GM18951 (cell line): ENCODE measurements at regions not wholly inside any gene's neighbourhood (a gene's known extent, or its start where the extent isn't known, plus 50 kb on each side); places are given as distances from the start of the nearest gene placed in this dataset.

Experiments
- POLR2A ChIP-seq: IDR thresholded peaks from 4 replicates; pipeline ENCODE4 v1.6.1; 2011; ENCODE audit warnings: mild to moderate bottlenecking; ENCODE audit not compliant: insufficient read length, insufficient read depth; ENCODE audit errors: extremely low read depth
- in situ Hi-C: fragments of 300-500 bp; cut with MboI; formaldehyde crosslinking; loops from one replicate; pipeline ENCODE4 v1.12.0; 2022; ENCODE audit warnings: low sequenced_read_pairs, mixed read lengths, inconsistent platforms; ENCODE audit not compliant: unreplicated experiment

DNA sequence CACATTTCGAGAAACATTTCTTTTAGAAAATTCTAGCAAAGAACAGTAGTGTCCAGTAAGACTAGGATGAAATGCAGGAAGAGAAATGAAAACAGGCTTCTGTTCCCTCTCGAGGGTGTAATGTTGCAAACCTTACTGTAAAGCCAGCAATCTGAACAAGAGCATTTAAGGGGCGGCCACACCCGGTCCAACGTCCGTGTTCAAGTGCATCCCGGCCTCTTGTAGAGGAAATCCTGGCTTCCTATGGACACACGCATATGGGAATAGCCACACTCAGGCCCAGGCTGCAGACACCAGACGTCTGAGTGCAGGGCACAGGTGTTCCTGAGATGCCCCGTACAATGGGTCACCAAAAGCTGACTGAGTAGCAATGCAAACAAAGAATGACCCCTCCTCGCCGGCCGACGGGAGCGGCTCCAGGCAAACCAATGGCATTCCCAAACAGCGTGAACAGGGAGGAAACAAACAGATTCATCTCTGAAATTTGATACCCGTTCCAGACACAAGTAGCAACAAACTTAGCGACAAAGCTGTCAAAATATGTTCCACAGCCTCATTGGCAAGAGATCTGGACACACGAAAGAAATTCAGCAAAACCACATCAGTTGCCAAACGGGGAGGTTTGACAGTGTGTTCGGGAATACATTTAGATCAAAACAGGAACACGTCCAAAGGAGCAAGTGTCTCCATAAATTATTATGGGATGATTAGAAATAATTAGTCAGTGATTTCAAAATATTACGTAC is 278.6 kb upstream of the TSHZ3 start:
- in situ Hi-C loops: no loop called here
- no peak for TF ChIP-seq POLR2A

DNA sequence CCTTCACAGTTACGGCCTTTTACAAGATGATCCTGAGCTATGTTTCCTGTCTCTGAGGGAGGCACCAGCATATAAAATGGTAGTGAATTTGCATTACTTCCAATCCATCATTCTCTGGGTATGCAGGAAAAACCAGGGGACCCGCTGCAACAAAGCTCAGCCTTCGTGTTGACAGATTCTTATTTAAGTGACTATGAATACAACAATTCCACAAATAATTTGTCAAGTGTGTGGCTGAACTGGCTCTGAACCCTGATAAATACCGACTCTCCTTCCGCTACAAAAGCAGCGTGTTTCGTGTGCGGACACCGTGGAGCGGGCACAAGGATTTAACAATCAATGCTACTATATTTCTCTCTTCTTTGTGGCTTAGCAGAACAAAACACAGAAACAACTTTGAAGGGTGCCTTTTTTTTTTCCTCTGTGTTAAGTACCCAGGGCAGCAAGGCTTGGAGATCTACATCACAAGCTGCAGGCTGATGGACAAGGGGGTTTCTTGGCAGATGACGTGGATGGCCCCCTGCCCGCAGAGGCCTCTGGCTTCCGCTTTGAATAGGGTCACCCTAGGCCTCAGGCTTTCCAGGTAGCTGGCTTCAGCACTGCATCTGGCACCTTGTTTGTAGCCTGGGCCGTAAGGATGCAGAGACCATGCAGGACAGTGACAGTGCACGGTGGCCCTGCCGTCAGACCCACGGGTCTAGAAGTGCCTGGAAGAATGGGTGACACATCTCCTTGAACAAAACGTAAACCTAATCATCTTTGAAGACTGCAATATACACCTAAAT is 280.5 kb upstream of the TSHZ3 start:
- in situ Hi-C loops: no loop called here
- no peak for TF ChIP-seq POLR2A

DNA sequence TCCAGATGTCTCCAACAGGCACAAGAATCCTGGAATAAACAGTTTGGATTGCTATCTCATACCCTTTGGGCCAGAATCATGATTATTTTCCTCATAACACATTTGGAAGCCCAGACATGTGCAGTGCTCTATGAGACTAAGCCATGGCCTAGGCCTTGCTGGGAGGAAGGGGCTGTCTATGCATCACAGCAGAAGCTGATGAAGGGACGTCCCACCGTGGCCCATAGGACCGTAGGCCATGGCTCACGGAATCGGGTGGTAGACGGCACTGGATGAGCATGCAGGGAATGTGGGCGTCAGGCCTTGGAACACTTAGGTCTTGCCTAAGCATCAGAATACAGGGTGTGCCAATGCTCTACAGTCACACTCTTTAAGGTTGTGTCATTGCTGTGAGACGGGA is 283.8 kb upstream of the TSHZ3 start:
- TF ChIP-seq POLR2A: no peak
- in situ Hi-C loops: no loop called here

DNA sequence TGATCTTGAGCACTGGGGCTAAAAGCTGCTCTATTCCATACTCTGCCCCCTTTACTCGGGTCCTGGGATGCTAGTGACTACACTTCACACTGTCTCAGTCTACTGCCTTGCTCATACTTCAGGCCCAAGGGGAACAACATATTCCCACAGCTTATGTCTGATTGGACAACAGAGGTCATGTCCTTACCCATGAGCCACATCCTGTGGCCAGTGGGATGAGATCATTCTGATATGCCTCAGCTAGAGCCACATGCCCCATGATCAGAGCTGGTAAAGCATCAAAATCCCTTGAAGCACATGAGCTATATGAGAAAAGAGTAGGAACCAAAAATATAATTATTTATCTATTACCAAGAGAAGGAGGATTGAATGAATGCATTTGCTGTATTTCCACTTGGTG is 290.1 kb upstream of the TSHZ3 start:
- TF ChIP-seq POLR2A: no peak
- in situ Hi-C loops: no loop called here

DNA sequence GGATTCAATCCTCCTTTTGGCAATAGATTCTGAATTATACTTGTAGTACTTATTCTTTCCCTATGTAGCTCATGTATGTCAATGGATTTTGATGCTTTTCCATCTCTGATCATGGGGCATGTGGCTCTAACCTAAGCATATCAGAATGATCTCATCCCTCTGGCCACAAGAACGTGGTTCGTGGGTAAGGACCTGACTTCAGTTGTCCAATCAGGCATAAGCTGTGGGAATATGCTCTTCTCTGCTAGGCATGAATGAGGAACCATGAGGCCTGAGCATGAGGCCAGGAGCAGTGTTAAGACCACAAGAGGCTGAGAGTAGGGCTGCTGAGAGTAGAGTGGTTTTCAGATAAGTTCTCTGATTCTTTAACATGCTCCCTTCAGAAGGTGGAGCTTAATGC is 292.4 kb upstream of the TSHZ3 start:
- in situ Hi-C loops: no loop called here
- no peak for TF ChIP-seq POLR2A

DNA sequence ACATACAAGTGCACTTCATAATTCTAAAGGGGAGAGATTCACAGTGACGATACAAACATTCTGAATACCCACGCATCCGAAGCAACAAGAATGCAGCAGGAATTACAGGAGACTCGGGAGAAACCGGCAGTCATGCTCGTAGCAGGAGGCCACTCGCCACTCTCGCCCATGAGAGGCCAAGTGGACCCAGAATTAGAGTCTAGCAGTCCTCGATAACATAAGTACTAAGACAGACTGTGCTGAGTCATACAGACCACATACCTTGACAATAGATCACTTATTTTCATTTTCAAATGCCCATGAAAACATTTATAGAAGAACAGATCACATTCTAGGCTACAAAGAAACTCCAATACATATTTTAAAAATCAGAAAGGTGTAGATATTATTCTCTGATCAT is 299.1 kb upstream of the TSHZ3 start:
- in situ Hi-C loops: no loop called here
- no peak for TF ChIP-seq POLR2A

DNA sequence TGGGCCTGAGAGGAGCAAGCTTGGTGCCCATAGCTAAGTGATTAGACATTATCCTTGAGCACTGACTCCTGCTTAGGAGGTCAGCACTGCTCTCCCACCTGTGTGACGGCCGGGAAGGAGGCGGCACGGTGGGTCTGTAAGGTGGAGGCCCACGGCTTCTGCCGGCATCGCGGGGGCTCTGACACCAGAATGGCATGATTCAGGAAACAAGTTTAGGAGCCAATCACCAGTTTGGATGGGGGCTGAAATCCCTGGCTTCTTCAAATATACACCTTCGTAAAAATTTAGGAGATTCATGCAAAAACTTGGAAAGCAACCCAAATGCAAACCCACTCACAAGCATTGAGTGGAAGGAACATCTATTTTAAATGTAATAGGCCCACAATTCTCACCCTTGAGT is 307.3 kb upstream of the TSHZ3 start:
- in situ Hi-C loops: no loop called here

DNA sequence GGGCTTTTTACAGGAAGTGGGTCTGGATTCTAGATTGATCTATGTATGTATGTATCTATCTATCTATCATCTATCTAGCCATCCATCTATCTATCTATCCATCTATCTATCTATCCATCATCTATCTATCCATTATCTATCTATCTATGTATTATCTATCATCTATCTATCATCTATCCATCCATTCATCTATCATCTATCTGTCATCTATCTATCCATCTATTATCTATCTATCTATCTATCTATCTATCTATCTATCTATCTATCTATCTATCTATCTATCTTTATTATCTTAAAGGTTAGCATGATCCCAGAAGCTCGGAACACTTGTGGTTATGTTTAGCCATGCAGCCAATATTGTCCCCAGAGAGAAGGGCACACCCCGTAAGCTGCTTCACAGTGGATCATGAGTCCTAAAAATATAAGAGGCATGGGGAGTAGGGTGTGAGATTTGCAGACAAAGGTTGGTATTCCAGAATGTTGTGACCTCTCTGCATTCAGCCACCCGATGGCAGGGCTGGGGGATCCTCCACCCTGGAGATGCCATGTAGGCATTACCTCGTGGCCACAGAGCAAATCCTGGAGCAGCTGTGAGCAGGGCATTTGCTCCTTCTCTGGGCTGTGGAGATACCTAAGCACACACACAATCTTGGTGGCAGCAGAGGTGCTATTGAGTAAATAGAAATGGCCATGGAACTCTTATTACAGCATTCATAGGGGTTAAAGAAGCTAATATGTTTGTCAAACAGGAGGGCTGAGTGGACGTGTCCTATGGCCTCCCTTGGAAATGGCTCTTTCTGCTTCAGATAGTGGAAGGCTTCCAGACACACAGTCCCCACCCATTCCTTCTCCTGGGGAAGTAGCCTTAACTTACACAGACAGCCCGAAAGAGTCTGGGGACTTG is 310.0 kb upstream of the TSHZ3 start:
- TF ChIP-seq POLR2A: no peak
- in situ Hi-C loops: no loop called here

More for the DNA sequence above, 307.3 kb upstream of the TSHZ3 start:
- TF ChIP-seq POLR2A: no peak

DNA sequence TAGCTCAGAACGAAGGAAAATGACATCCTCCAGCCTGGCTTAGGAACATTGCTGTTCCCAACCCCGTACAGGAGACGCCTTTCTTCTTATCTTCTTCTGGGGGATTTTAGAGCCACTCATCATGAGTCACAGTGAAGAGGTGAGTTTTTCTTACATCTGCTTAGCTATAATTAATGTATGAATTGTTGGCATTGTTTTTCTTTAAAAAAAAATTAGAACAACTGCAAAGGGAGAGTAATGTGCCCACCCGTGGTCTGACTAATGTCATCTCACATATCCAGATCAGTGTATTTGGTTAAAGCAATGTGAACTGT is 310.6 kb upstream of the TSHZ3 start:
- no peak for TF ChIP-seq POLR2A
- in situ Hi-C loops: no loop called here

DNA sequence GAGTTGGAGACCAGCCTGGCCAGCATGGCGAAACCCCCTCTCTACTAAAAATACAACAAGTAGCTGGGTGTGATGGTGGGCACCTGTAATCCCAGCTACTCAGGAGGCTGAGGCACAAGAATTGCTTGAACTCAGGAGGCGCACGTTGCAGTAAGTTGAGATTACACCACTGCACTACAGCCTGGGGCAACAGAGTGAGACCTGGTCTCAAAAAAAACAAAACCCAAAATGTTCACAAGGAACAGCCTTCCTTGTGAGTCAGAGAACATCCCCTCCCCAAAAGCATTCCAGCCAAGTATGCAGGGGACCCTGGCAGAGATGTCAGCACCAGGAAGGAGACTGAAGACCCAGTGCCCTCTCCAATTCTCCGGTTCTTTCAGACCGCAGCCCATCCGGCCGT is 314.9 kb upstream of the TSHZ3 start:
- in situ Hi-C loops: no loop called here
- no peak for TF ChIP-seq POLR2A

DNA sequence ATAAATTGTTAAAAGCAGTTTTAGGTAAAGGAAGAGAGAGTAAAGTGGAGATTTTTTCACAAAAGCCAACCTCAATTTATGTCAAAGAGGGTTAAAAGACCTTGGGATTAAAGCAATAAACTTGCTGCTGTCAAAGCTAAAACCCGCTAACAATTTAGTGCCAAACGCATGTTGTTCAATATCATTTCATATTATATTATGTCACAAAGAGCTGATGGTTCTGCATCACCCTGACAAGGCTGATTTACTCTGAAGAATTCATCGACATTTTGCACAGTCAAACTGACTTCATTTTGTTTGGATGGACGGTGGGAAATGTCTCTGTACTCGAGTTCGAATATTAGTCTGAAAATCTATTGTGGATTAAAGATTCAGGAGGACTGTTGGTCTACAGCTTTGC is 315.8 kb upstream of the TSHZ3 start:
- in situ Hi-C loops: no loop called here
- TF ChIP-seq POLR2A: no peak

DNA sequence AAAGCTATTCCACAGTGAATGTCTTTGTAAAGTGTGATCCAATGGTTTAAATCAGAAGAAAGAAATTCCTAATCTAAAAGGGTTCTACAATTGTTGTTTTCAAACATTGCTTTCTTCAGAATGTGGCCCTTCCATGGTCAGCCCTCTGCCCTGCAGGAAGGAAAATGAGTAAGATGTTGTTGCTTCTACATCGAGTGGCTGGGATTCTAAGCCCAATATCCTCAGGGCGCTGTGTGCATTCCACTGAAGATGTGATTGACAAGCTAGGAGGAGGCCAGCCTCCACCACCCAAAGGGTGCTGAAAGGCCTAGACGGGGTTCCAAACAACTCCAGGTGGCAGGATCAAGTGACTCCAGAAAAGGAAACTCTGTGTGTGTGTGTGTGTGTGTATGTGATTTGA is 316.9 kb upstream of the TSHZ3 start:
- in situ Hi-C loops: no loop called here
- no peak for TF ChIP-seq POLR2A

DNA sequence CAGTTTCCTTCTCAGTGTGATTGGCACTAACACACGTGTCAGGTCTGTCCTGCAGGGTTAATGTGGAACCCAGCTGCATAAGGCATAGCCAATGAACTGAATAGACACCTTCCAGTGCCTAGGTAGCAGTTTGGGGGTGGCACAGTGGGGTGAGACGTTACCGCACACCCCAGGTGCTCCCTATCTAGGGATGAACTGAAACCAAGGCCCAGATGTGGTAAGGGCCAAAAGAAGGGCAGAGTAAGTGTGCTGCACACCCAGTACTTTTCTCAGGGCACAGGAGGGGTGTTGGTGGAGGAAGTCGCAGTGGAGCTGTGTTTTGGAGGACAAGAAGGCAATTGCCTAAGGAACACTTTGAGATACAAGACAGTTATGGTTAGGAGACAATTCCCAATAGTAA is 317.9 kb upstream of the TSHZ3 start:
- no peak for TF ChIP-seq POLR2A
- in situ Hi-C loops: no loop called here
